Endothelial cell of umbilical vein (primary cell): ENCODE measurements at regions not wholly inside any gene's neighbourhood (a gene's known extent, or its start where the extent isn't known, plus 50 kb on each side); places are given as distances from the start of the nearest gene placed in this dataset.

Source experiments
- BruUV-seq: library from RNA; stranded (reverse); fragments of 400-500 nt; replicated peaks from 2 replicates; lab custom pipeline; 2021; lab: Mats Ljungman, UMichigan
- CTCF ChIA-PET: fragments of 300-600, 350-600 bp; sonication (Branson Sonifier 250); formaldehyde crosslinking; loops from one replicate; lab custom pipeline; 2021; ENCODE audit warnings: antibody characterized with exemption, inconsistent platforms; lab: Charles Lee
- POLR2A ChIA-PET: fragments of 300-600, 350-600 bp; sonication (Branson Sonifier 250); formaldehyde crosslinking; loops from one replicate; lab custom pipeline; 2021; ENCODE audit warnings: antibody characterized with exemption, inconsistent platforms; lab: Charles Lee
- DNase-seq: peaks from one replicate; pipeline ENCODE4 v3.0.0-alpha.2; 2011; ENCODE audit warnings: low read depth, low spot score
- FAIRE-seq: peaks from 2 replicates; lab custom pipeline; 2011; peaks lifted over from hg19 to GRCh38; lab: Jason Lieb, UNC
- H2AFZ ChIP-seq: 2 replicates; pipeline ENCODE4 v1.6.0; 2012; ENCODE audit warnings: low read depth, low read length, control low read depth, inconsistent platforms
- H3K27ac ChIP-seq: 2 replicates; pipeline ENCODE4 v1.5.1; 2011; ENCODE audit warnings: low read depth, mild to moderate bottlenecking, control low read depth, low read length, moderate library complexity; ENCODE audit not compliant: insufficient read depth
- H3K27me3 ChIP-seq, 2 experiments: 2 replicates each; pipeline versions ENCODE4 v1.6.0 to v1.6.1; 2011; ENCODE audit warnings: low read length in 2 of 2, mixed read lengths in 1 of 2; ENCODE audit not compliant: control insufficient read depth in 2 of 2, insufficient read depth in 2 of 2
- H3K36me3 ChIP-seq, 2 experiments: 2 replicates in 1 of 2; 3 replicates in 1 of 2; pipeline ENCODE4 v1.5.1; 2011; ENCODE audit warnings: low read length in 2 of 2, mild to moderate bottlenecking in 1 of 2, moderate library complexity in 1 of 2; ENCODE audit not compliant: control insufficient read depth in 2 of 2, insufficient read depth in 2 of 2; ENCODE audit errors: extremely low read depth in 1 of 2
- H3K4me1 ChIP-seq: 3 replicates; pipeline ENCODE4 v1.5.1; 2011; ENCODE audit warnings: mild to moderate bottlenecking, low read length; ENCODE audit not compliant: control insufficient read depth, insufficient read depth; ENCODE audit errors: extremely low read depth
- H3K4me2 ChIP-seq: 2 replicates; pipeline ENCODE4 v1.6.1; 2011; ENCODE audit warnings: low read length, control low read depth, mixed read lengths; ENCODE audit not compliant: insufficient read depth
- H3K4me3 ChIP-seq, 3 experiments: fragments of 200-600 bp in 1 of 3; sonication (generic), shearing (Covaris generic) in 1 of 3; replicated peaks in 1 of 3; 2 replicates each; pipeline ENCODE4 v1.5.1; 2011 to 2016; ENCODE audit warnings: control low read depth in 3 of 3, low read length in 3 of 3, mild to moderate bottlenecking in 2 of 3, inconsistent platforms in 1 of 3, low read depth in 1 of 3, moderate library complexity in 1 of 3; ENCODE audit not compliant: insufficient read depth in 1 of 3
- H3K79me2 ChIP-seq: 2 replicates; pipeline ENCODE4 v1.6.0; 2012; ENCODE audit warnings: low read length, inconsistent platforms; ENCODE audit not compliant: control insufficient read depth, insufficient read depth
- H3K9ac ChIP-seq: replicated peaks from 2 replicates; pipeline ENCODE3; 2011; ENCODE audit warnings: low read length, control low read depth; ENCODE audit not compliant: insufficient read depth; ENCODE audit errors: extremely low read depth
- H3K9me1 ChIP-seq: replicated peaks from 3 replicates; pipeline ENCODE4 v1.6.0; 2011; ENCODE audit warnings: mild to moderate bottlenecking, low read length; ENCODE audit not compliant: control insufficient read depth, insufficient read depth; ENCODE audit errors: extremely low read depth
- H3K9me3 ChIP-seq: replicated peaks from 2 replicates; pipeline ENCODE4 v1.5.1; 2012; ENCODE audit warnings: low read length, inconsistent platforms; ENCODE audit not compliant: control insufficient read depth, insufficient read depth
- H4K20me1 ChIP-seq: replicated peaks from 2 replicates; pipeline ENCODE3; 2011; ENCODE audit warnings: mild to moderate bottlenecking, low read length; ENCODE audit not compliant: control insufficient read depth, insufficient read depth; ENCODE audit errors: extremely low read depth
- CTCF ChIP-seq, 2 donors: IDR thresholded peaks; 1 replicate in 1 of 2; 2 replicates in 1 of 2; pipeline ENCODE4 v1.5.1; 2011; ENCODE audit warnings: low read length in 2 of 2, mild to moderate bottlenecking in 2 of 2, moderate library complexity in 2 of 2, control low read depth in 1 of 2, inconsistent platforms in 1 of 2, low read depth in 1 of 2; ENCODE audit not compliant: insufficient read depth in 1 of 2; ENCODE audit errors: extremely low read depth in 1 of 2
- EZH2 ChIP-seq: IDR thresholded peaks from 2 replicates; pipeline ENCODE4 v1.6.1; 2012; ENCODE audit warnings: borderline replicate concordance, low read depth, mild to moderate bottlenecking, moderate library complexity, low read length, inconsistent platforms; ENCODE audit not compliant: severe bottlenecking
- FOS ChIP-seq: IDR thresholded peaks from 2 replicates; pipeline ENCODE4 v1.6.1; 2011; ENCODE audit warnings: mild to moderate bottlenecking, low read length, moderate library complexity, borderline replicate concordance; ENCODE audit not compliant: insufficient read depth
- GATA2 ChIP-seq: IDR thresholded peaks from 2 replicates; pipeline ENCODE4 v1.7.0; 2011; ENCODE audit warnings: low read depth, mild to moderate bottlenecking, moderate library complexity, mixed read lengths, low read length; ENCODE audit not compliant: insufficient read length, insufficient read depth
- JUN ChIP-seq: IDR thresholded peaks from 2 replicates; pipeline ENCODE4 v1.6.1; 2011; ENCODE audit warnings: borderline replicate concordance, low read depth; ENCODE audit not compliant: insufficient read length, insufficient read depth
- MYC ChIP-seq: IDR thresholded peaks from one replicate; pipeline ENCODE4 v1.6.1; 2011; ENCODE audit warnings: mild to moderate bottlenecking, low read depth, low read length
- POLR2A ChIP-seq: IDR thresholded peaks from 2 replicates; pipeline ENCODE4 v1.6.1; 2012; ENCODE audit warnings: low read depth, mild to moderate bottlenecking, control low read depth, low read length
- POLR2AphosphoS5 ChIP-seq: IDR thresholded peaks from 2 replicates; pipeline ENCODE4 v1.6.1; 2012; ENCODE audit warnings: low read depth, mild to moderate bottlenecking, control low read depth, low read length, moderate library complexity; ENCODE audit not compliant: insufficient read depth
- dilution Hi-C: fragments of 300-500 bp; cut with MboI; formaldehyde crosslinking; loops from one replicate; pipeline ENCODE4 v1.15.0; 2019; ENCODE audit warnings: low sequenced_read_pairs; ENCODE audit not compliant: extremely low pct_ligation_motif_present
- intact Hi-C: fragments of 100-400 bp; cut with micrococcal nuclease; formaldehyde crosslinking; loops from one replicate; pipeline ENCODE4 v1.10.0; 2022
- TF ChIP-seq, protein P1 (sequence below): IDR thresholded peaks from 2 replicates; pipeline ENCODE4 v1.6.1; 2011; ENCODE audit not compliant: insufficient read depth, insufficient read length

DNA sequence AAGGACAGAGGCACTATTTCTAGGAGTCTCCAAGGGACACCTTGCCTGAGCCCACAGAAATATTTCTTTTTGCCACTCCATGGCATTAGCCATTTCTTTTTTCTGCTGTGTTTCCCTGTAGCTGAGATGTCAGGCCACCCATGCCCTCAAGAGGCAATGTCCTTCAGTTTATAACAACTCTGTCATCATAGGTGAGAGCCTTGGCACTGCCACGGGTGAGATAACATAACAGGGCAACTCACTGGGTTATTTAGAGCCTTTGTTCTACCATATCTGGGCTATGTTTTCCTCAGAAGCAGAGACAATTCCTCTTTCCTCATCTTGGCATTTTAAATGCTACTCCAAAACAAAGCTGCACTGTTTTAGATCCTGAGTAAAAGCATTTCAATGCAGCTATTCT, 99.9 kb upstream of the MAOA start:
- H2AFZ ChIP-seq: no peak overlapping the region
- ChIA-PET CTCF (interaction anchor here (2.3 to 6.3 kb wide), 4 partner anchors 195 to 1774 kb away, joined by 9 to 81 read pairs (median 16); no protein-coding TSS in a partner anchor), POLR2A (no interaction called here)
- H3K27ac ChIP-seq: no peak overlapping the region
- FAIRE-seq: no peak
- no peaks in the 10 kb centered on the region for H3K4me1 ChIP-seq
- no peaks in the 10 kb centered on the region for H3K9me1 ChIP-seq
- no peaks in the 10 kb centered on the region for H3K9me3 ChIP-seq
- no peak overlapping the region for H3K4me2 ChIP-seq
- no peak for DNase-seq
- H3K4me3 ChIP-seq: no peak overlapping the region
- H3K9ac ChIP-seq: no peak overlapping the region
- intact Hi-C loops: loop anchor here (2.0 to 5.0 kb wide), 5 partner anchors 207 to 1774 kb away; no protein-coding TSS in a partner anchor
- H3K27me3 ChIP-seq: no peaks in the 10 kb centered on the region
- dilution Hi-C loops: no loop called here
- no peaks in the 10 kb centered on the region for H3K36me3 ChIP-seq
- no peaks in the 10 kb centered on the region for H3K79me2 ChIP-seq
- TF ChIP-seq MYC (no peak), GATA2 (no peak), EZH2 (no peak), FOS (no peak), JUN (no peak), CTCF (IDR thresholded peaks at IDR 0.05; ENCODE audit: extremely low read depth in 1 of 2, insufficient read depth in 1 of 2, low read depth in 1 of 2, low read length in 2 of 2) (no peak), POLR2A (no peak), POLR2AphosphoS5 (no peak)
- TF ChIP-seq, protein P1, sequence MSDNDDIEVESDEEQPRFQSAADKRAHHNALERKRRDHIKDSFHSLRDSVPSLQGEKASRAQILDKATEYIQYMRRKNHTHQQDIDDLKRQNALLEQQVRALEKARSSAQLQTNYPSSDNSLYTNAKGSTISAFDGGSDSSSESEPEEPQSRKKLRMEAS: no peak
- no peaks in the 10 kb centered on the region for H4K20me1 ChIP-seq
- BruUV-seq: no TSS peak
